A549 (cell line): ENCODE measurements at regions not wholly inside any gene's neighbourhood (a gene's known extent, or its start where the extent isn't known, plus 50 kb on each side); places are given as distances from the start of the nearest gene placed in this dataset.

Experiments
- ATAC-seq, 2 experiments: fragments of 200-7000 bp in 1 of 2; fragments of >200 bp in 1 of 2; cut with Nextera tagmentation in 1 of 2; cut with Tn5 transposase in 1 of 2; 3 replicates each; pipeline versions ENCODE4 v1.8.0 to v1.9.1; 2018 to 2020; ENCODE audit warnings: mild to moderate bottlenecking in 1 of 2, moderate library complexity in 1 of 2
- CTCF ChIA-PET: fragments of 300-600 bp; sonication (Branson Sonifier 250); formaldehyde crosslinking; extraction: SDS; loops from one replicate; lab custom pipeline; 2021; ENCODE audit warnings: antibody characterized with exemption, inconsistent platforms; lab: Yijun Ruan, JAX
- POLR2A ChIA-PET: fragments of 350-600 bp; formaldehyde crosslinking; extraction: SDS; loops from one replicate; lab custom pipeline; 2021; ENCODE audit warnings: antibody characterized with exemption, inconsistent platforms; lab: Yijun Ruan, JAX
- DNase-seq, 2 experiments: peaks; one replicate each; pipeline versions ENCODE4 v3.0.0 to v3.0.0-alpha.2; 2011 to 2016; ENCODE audit warnings: low read depth in 1 of 2, low spot score in 1 of 2
- FAIRE-seq: peaks from 2 replicates; lab custom pipeline; 2011; peaks lifted over from hg19 to GRCh38; lab: Jason Lieb, UNC
- H3K27ac ChIP-seq, 2 experiments: fragments of >200 bp; sonication (Bioruptor Twin); formaldehyde crosslinking; 3 replicates each; pipeline ENCODE4 v1.5.1; 2016 to 2017
- H3K4me1 ChIP-seq: fragments of >200 bp; sonication (Bioruptor Twin); formaldehyde crosslinking; 3 replicates; pipeline ENCODE4 v1.6.1; 2016
- H3K4me2 ChIP-seq: fragments of >200 bp; sonication (Bioruptor Twin); formaldehyde crosslinking; 3 replicates; pipeline ENCODE4 v1.6.1; 2016
- H3K4me3 ChIP-seq: fragments of >200 bp; sonication (Bioruptor Twin); formaldehyde crosslinking; 3 replicates; pipeline ENCODE4 v1.5.1; 2016
- H3K9me3 ChIP-seq: fragments of >200 bp; sonication (Bioruptor Twin); formaldehyde crosslinking; 3 replicates; pipeline ENCODE4 v1.6.1; 2016
- CHD2 ChIP-seq: fragments of 150-350 bp; IDR thresholded peaks from 2 replicates; pipeline ENCODE4 v1.6.1; 2014; ENCODE audit warnings: low read length; ENCODE audit not compliant: partially characterized antibody
- EHF ChIP-seq: fragments of 250-450 bp; sonication (Bioruptor Pico); IDR thresholded peaks from 2 replicates; pipeline ENCODE4 v1.5.0; 2020; ENCODE audit warnings: mild to moderate bottlenecking
- EHMT2 ChIP-seq: fragments of 200-600 bp; sonication (generic); IDR thresholded peaks from 2 replicates; pipeline ENCODE4 v1.6.1; 2016; ENCODE audit warnings: antibody characterized with exemption, low read depth, mild to moderate bottlenecking, moderate library complexity
- EP300 ChIP-seq, 2 experiments: fragments of >200 bp; sonication (Bioruptor Twin); formaldehyde crosslinking; IDR thresholded peaks; 2 replicates in 1 of 2; 3 replicates in 1 of 2; pipeline ENCODE4 v1.6.1; 2016 to 2017
- ESRRA ChIP-seq: fragments of 150-350 bp; IDR thresholded peaks from 2 replicates; pipeline ENCODE4 v1.6.1; 2014; ENCODE audit warnings: mild to moderate bottlenecking, low read length, borderline replicate concordance
- FOXS1 ChIP-seq: fragments of 250-450 bp; sonication (Bioruptor Pico); IDR thresholded peaks from 2 replicates; pipeline ENCODE4 v1.5.0; 2020; ENCODE audit warnings: mild to moderate bottlenecking, moderate library complexity
- GATA3 ChIP-seq: IDR thresholded peaks from 2 replicates; pipeline ENCODE4 v1.6.1; 2012; ENCODE audit warnings: borderline replicate concordance
- HDAC2 ChIP-seq: fragments of 200-600 bp; sonication (generic); IDR thresholded peaks from 2 replicates; pipeline ENCODE4 v1.6.1; 2016
- HOXA7 ChIP-seq: fragments of 250-450 bp; sonication (Bioruptor Pico); IDR thresholded peaks from 2 replicates; pipeline ENCODE4 v1.5.0; 2020; ENCODE audit warnings: mild to moderate bottlenecking, moderate library complexity
- HOXB13 ChIP-seq: fragments of 250-450 bp; sonication (Bioruptor Pico); IDR thresholded peaks from 2 replicates; pipeline ENCODE4 v1.5.0; 2020; ENCODE audit warnings: low read depth, mild to moderate bottlenecking, moderate library complexity
- JUNB ChIP-seq: fragments of >200 bp; sonication (Bioruptor Twin); formaldehyde crosslinking; IDR thresholded peaks from 2 replicates; pipeline ENCODE4 v1.6.1; 2016
- MAFK ChIP-seq: fragments of 450-650 bp; IDR thresholded peaks from 2 replicates; pipeline ENCODE4 v1.6.1; 2014; ENCODE audit not compliant: partially characterized antibody
- PHF8 ChIP-seq: fragments of 200-600 bp; sonication (generic); IDR thresholded peaks from 2 replicates; pipeline ENCODE4 v1.6.1; 2016; ENCODE audit warnings: low read depth, mild to moderate bottlenecking, antibody characterized with exemption, moderate library complexity, borderline replicate concordance
- POLR2AphosphoS2 ChIP-seq: conservative IDR thresholded peaks from 2 replicates; pipeline ENCODE4 v1.6.1; 2012; ENCODE audit warnings: low read length, improper control_type of control experiment, inconsistent platforms
- RARB ChIP-seq: fragments of 250-450 bp; sonication (Bioruptor Pico); IDR thresholded peaks from 2 replicates; pipeline ENCODE4 v1.8.0; 2021; ENCODE audit warnings: mild to moderate bottlenecking, moderate library complexity
- RNF2 ChIP-seq: fragments of 200-600 bp; sonication (generic); IDR thresholded peaks from 2 replicates; pipeline ENCODE4 v1.6.1; 2016; ENCODE audit warnings: low read depth, mild to moderate bottlenecking, antibody characterized with exemption, moderate library complexity, borderline replicate concordance
- SREBF2 ChIP-seq: fragments of 450-650 bp; IDR thresholded peaks from 2 replicates; pipeline ENCODE4 v1.6.1; 2014; ENCODE audit warnings: mild to moderate bottlenecking, moderate library complexity
- TP53 ChIP-seq: fragments of 250-450 bp; sonication (Bioruptor Pico); IDR thresholded peaks from 2 replicates; pipeline ENCODE4 v1.5.0; 2021; ENCODE audit warnings: mild to moderate bottlenecking, moderate library complexity
- ZFP36 ChIP-seq: fragments of 450-650 bp; IDR thresholded peaks from 2 replicates; pipeline ENCODE4 v1.6.1; 2014; ENCODE audit warnings: borderline replicate concordance; ENCODE audit not compliant: partially characterized antibody
- WGBS: methylation state at CpG from one replicate; pipeline ENCODE4 v1.1.6; 2017; ENCODE audit errors: missing lambda C conversion rate; 5-methylcytosine and 5-hydroxymethylcytosine counted together
- TF ChIP-seq, protein P1 (sequence below): fragments of 250-450 bp; sonication (Bioruptor Pico); IDR thresholded peaks from 2 replicates; pipeline ENCODE4 v1.5.0; 2021; ENCODE audit warnings: mild to moderate bottlenecking, moderate library complexity, borderline replicate concordance
- TF ChIP-seq, protein P2 (sequence below): fragments of >200 bp; sonication (Bioruptor Twin); formaldehyde crosslinking; IDR thresholded peaks from 3 replicates; pipeline ENCODE4 v1.6.1; 2016
- TF ChIP-seq, protein P3 (sequence below): fragments of >200 bp; sonication (Bioruptor Twin); formaldehyde crosslinking; IDR thresholded peaks from 2 replicates; pipeline ENCODE4 v1.6.1; 2016
- TF ChIP-seq, protein P4 (sequence below): IDR thresholded peaks from 2 replicates; pipeline ENCODE4 v1.6.1; 2012; ENCODE audit warnings: low read depth, borderline replicate concordance
- TF ChIP-seq, protein P5 (sequence below): IDR thresholded peaks from 2 replicates; pipeline ENCODE4 v1.6.1; 2012

DNA sequence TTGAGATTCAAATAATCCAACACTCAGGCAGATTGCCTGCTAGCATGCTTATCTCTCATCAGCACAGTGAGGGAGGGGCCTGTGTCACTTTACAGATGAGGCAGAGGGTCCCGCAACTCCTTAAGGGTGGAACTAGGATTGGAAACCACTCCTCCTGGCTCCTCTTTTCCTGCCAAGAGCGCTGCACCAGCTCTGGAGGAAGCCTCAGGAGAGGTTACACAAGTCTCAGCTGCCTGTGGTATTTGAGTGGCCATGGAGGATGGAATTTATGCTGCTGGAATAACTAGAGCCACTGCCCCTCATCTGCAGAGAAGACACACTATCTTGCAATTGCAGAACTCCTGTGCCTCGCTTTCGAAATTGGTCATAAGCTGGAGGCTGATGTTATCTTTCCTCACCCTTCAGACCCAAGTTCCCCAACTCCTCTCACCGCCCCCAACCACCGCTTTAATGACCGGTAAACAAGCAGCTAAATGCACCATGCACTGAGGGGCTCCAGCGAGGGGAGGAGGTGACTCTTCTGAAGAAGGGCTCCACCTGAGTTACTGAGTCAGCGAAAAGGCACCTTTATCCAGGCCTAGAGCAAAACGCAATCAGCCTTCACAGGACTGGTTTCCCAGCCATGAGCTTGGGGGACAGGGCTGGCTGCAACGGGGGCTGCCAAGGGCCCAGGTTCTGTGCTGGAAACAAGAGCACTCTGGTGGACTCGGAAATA, 245.8 kb downstream of the SOX11 start:
- ATAC-seq: no peak
- no peak for FAIRE-seq

DNA sequence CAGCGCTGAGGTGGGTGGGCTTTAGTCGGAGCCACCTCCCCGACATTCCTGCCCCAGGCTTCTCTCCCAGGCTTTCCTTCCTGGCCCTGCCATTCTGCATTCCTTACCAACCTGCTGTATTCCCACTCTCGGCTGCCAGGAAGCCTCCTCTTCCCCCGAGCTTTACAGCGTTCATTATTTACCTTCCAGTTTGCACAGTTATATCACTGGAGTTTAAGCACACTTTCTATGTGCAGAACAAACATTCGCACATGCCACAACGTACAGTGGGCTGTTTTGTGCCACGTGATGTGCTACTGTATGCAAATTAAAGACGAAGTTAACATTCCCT, 246.3 kb downstream of the SOX11 start:
- no peak overlapping the region for H3K4me2 ChIP-seq
- no peak overlapping the region for H3K4me3 ChIP-seq
- no peaks in the 10 kb centered on the region; the same call in 2 of the 3 replicates for H3K9me3 ChIP-seq
- 4% methylated on average over 10 of the region's 10 CpGs for WGBS
- FAIRE-seq (no peak), DNase-seq (no peak), ATAC-seq (no peak)
- TF ChIP-seq EHF (CRISPR knock-in tag) (no peak), POLR2AphosphoS2 (no peak), HDAC2 (no peak)
- CTCF ChIA-PET: no interaction called here
- no peaks in the 10 kb centered on the region for H3K4me1 ChIP-seq
- no peak overlapping the region for H3K27ac ChIP-seq
- POLR2A ChIA-PET: no interaction called here

More for the DNA sequence above, 245.8 kb downstream of the SOX11 start:
- H3K4me2 ChIP-seq: no peak overlapping the region
- H3K4me1 ChIP-seq: no peaks in the 10 kb centered on the region
- ChIA-PET POLR2A (no interaction called here), CTCF (no interaction called here)
- no peak overlapping the region for H3K27ac ChIP-seq
- DNase-seq: no peak
- H3K9me3 ChIP-seq: no peaks in the 10 kb centered on the region; the same call in 2 of the 3 replicates
- WGBS: 25% methylated on average over 12 of the region's 12 CpGs
- TF ChIP-seq, protein P1, sequence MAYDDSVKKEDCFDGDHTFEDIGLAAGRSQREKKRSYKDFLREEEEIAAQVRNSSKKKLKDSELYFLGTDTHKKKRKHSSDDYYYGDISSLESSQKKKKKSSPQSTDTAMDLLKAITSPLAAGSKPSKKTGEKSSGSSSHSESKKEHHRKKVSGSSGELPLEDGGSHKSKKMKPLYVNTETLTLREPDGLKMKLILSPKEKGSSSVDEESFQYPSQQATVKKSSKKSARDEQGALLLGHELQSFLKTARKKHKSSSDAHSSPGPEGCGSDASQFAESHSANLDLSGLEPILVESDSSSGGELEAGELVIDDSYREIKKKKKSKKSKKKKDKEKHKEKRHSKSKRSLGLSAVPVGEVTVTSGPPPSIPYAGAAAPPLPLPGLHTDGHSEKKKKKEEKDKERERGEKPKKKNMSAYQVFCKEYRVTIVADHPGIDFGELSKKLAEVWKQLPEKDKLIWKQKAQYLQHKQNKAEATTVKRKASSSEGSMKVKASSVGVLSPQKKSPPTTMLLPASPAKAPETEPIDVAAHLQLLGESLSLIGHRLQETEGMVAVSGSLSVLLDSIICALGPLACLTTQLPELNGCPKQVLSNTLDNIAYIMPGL: no peak
- no peak for TF ChIP-seq HOXA7 (CRISPR knock-in tag)
- TF ChIP-seq MAFK: peak; percentile 61
- TF ChIP-seq ZFP36: no peak
- TF ChIP-seq, protein P2, sequence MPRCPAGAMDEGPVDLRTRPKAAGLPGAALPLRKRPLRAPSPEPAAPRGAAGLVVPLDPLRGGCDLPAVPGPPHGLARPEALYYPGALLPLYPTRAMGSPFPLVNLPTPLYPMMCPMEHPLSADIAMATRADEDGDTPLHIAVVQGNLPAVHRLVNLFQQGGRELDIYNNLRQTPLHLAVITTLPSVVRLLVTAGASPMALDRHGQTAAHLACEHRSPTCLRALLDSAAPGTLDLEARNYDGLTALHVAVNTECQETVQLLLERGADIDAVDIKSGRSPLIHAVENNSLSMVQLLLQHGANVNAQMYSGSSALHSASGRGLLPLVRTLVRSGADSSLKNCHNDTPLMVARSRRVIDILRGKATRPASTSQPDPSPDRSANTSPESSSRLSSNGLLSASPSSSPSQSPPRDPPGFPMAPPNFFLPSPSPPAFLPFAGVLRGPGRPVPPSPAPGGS: no peak
- H3K4me3 ChIP-seq: no peak overlapping the region

DNA sequence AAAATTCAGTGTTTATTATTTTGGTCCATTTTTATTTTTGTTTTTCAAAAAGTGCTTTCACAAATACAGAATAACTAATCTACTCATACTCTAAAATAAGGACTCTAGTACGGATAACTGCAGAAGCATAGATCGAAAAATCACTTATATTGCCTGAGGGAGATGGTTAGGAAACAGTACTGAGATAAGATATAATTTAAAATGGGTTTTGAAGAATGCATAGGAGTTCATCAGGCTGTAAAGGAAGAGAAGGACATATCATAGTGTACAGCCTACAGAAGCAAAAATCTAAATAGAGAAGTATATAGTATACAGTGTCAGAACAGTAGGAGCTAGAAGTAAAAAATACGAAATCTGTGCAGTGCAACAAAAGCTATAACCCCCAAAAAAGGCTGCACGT, 247.4 kb downstream of the SOX11 start:
- WGBS: 2% methylated on average over 4 of the region's 4 CpGs
- Histone ChIP-seq H3K4me3 (no peak overlapping the region), H3K27ac (no peak overlapping the region), H3K9me3 (peaks cover 2% of the 10 kb centered on the region; the same call in 2 of the 3 replicates), H3K4me1 (no peaks in the 10 kb centered on the region), H3K4me2 (no peak overlapping the region)
- no peak for ATAC-seq
- no peak for TF ChIP-seq CHD2
- TF ChIP-seq JUNB: no peak
- no peak for TF ChIP-seq GATA3
- no peak for TF ChIP-seq EHMT2
- no peak for TF ChIP-seq PHF8
- TF ChIP-seq, protein P3, sequence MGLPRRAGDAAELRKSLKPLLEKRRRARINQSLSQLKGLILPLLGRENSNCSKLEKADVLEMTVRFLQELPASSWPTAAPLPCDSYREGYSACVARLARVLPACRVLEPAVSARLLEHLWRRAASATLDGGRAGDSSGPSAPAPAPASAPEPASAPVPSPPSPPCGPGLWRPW: no peak
- TF ChIP-seq RARB (CRISPR knock-in tag): no peak
- TF ChIP-seq SREBF2: no peak
- TF ChIP-seq ZFP36: no peak
- TF ChIP-seq ESRRA: no peak
- no peak for TF ChIP-seq EP300 (IDR thresholded peaks at IDR 0.05)
- TF ChIP-seq, protein P4, sequence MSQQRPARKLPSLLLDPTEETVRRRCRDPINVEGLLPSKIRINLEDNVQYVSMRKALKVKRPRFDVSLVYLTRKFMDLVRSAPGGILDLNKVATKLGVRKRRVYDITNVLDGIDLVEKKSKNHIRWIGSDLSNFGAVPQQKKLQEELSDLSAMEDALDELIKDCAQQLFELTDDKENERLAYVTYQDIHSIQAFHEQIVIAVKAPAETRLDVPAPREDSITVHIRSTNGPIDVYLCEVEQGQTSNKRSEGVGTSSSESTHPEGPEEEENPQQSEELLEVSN: no peak
- TF ChIP-seq, protein P5, sequence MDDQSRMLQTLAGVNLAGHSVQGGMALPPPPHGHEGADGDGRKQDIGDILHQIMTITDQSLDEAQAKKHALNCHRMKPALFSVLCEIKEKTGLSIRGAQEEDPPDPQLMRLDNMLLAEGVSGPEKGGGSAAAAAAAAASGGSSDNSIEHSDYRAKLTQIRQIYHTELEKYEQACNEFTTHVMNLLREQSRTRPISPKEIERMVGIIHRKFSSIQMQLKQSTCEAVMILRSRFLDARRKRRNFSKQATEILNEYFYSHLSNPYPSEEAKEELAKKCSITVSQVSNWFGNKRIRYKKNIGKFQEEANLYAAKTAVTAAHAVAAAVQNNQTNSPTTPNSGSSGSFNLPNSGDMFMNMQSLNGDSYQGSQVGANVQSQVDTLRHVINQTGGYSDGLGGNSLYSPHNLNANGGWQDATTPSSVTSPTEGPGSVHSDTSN: no peak
- TF ChIP-seq RNF2: no peak
- no peak for TF ChIP-seq HOXB13 (CRISPR knock-in tag)
- TF ChIP-seq FOXS1: no peak
- no peak for TF ChIP-seq TP53 (CRISPR knock-in tag)
- no peak for DNase-seq
- ChIA-PET CTCF (no interaction called here), POLR2A (no interaction called here)
- no peak for FAIRE-seq
